NCI-H1930 (cell line): ENCODE measurements at regions not wholly inside any gene's neighbourhood (a gene's known extent, or its start where the extent isn't known, plus 50 kb on each side); places are given as distances from the start of the nearest gene placed in this dataset.
"Not testable (repeated sequence)": the region's sequence is repeated elsewhere in the genome, so short reads cannot be mapped to it uniquely, and the experiment has no call there.

Experiments
- DNase-seq, 2 experiments: peaks; one replicate each; lab custom pipeline; 2025; lab: John Stamatoyannopoulos, UW

GRCh38 chr9:42377530-42378417 lies 194.3 kb downstream of the SPATA31A6 start:
- DNase-seq: not testable (repeated sequence)

- no peak for DNase-seq
These were observed 195.0 kb downstream of the SPATA31A6 start for GRCh38 chr9:42378418-42378815.

GRCh38 chr9:42379602-42380001 lies 196.1 kb downstream of the SPATA31A6 start:
- not testable (repeated sequence) for DNase-seq

GRCh38 chr9:42384585-42384984 lies 201.1 kb downstream of the SPATA31A6 start:
- not testable (repeated sequence) for DNase-seq

- DNase-seq: not testable (repeated sequence)
These were observed 202.2 kb downstream of the SPATA31A6 start for GRCh38 chr9:42385574-42386120.

GRCh38 chr9:42386477-42386876 lies 203.0 kb downstream of the SPATA31A6 start:
- DNase-seq: no peak

GRCh38 chr9:42388146-42388690 lies 204.8 kb downstream of the SPATA31A6 start:
- DNase-seq: no peak

- no peak for DNase-seq
These were observed 205.4 kb downstream of the SPATA31A6 start for GRCh38 chr9:42388846-42389245.

- not testable (repeated sequence) for DNase-seq
These were observed 209.5 kb downstream of the SPATA31A6 start for GRCh38 chr9:42392773-42393455.

- no peak for DNase-seq
These were observed 212.9 kb downstream of the SPATA31A6 start for GRCh38 chr9:42396318-42396717.

GRCh38 chr9:42397336-42397735 lies 213.9 kb downstream of the SPATA31A6 start:
- DNase-seq: not testable (repeated sequence)

GRCh38 chr9:42402919-42403318 lies 219.5 kb downstream of the SPATA31A6 start:
- DNase-seq: not testable (repeated sequence)

- not testable (repeated sequence) for DNase-seq
These were observed 226.1 kb downstream of the SPATA31A6 start for GRCh38 chr9:42409581-42409980.

- not testable (repeated sequence) for DNase-seq
These were observed 228.9 kb downstream of the SPATA31A6 start for GRCh38 chr9:42412354-42412753.

- DNase-seq: not testable (repeated sequence)
These were observed 231.4 kb downstream of the SPATA31A6 start for GRCh38 chr9:42414865-42415264.

GRCh38 chr9:42419652-42420051 lies 236.2 kb downstream of the SPATA31A6 start:
- not testable (repeated sequence) for DNase-seq

- DNase-seq: not testable (repeated sequence)
These were observed 236.9 kb downstream of the SPATA31A6 start for GRCh38 chr9:42420324-42420723.

- DNase-seq: not testable (repeated sequence)
These were observed 238.2 kb downstream of the SPATA31A6 start for GRCh38 chr9:42421630-42422029.

GRCh38 chr9:42430674-42431615 lies 247.5 kb downstream of the SPATA31A6 start:
- peak in 1 of 2 experiments; percentile 19 for DNase-seq

GRCh38 chr9:42431616-42432010 lies 248.2 kb downstream of the SPATA31A6 start:
- DNase-seq: not testable (repeated sequence)
